ENCODE measurements at regions not wholly inside any gene's neighbourhood (a gene's known extent, or its start where the extent isn't known, plus 50 kb on each side); places are given as distances from the start of the nearest gene placed in this dataset.

- TF ChIP-seq ZBTB49 (CRISPR knock-in tag; IDR thresholded peaks at IDR 0.05; ENCODE audit: borderline replicate concordance) (no peak), CTCF (CRISPR knock-in tag; IDR thresholded peaks at IDR 0.05) (no peak), ATF2 (CRISPR knock-in tag; IDR thresholded peaks at IDR 0.05) (no peak), IRF2 (CRISPR knock-in tag; IDR thresholded peaks at IDR 0.05) (no peak), ZNF274 (CRISPR knock-in tag; IDR thresholded peaks at IDR 0.05) (no peak), HNF4G (IDR thresholded peaks at IDR 0.05; ENCODE audit: borderline replicate concordance, low read depth, low read length) (no peak), HNF4G (CRISPR knock-in tag; IDR thresholded peaks at IDR 0.05; ENCODE audit: borderline replicate concordance, low read depth) (no peak), NRL (CRISPR knock-in tag; IDR thresholded peaks at IDR 0.05; ENCODE audit: borderline replicate concordance) (no peak), MAFK (conservative IDR thresholded peaks at IDR 0.05 in 1 of 2, IDR thresholded peaks at IDR 0.05 in 1 of 2; ENCODE audit: low read length in 2 of 2) (no peak), KDM1A (CRISPR knock-in tag; IDR thresholded peaks at IDR 0.05) (no peak), EP300 (IDR thresholded peaks at IDR 0.05; ENCODE audit: low read depth in 2 of 2, low read length in 2 of 2) (no peak), EP300 (CRISPR knock-in tag; IDR thresholded peaks at IDR 0.05; ENCODE audit: borderline replicate concordance) (no peak), ZFP41 (CRISPR knock-in tag; IDR thresholded peaks at IDR 0.05; ENCODE audit: borderline replicate concordance) (no peak), ZNF841 (CRISPR knock-in tag; IDR thresholded peaks at IDR 0.05; ENCODE audit: borderline replicate concordance) (no peak), TBX2 (CRISPR knock-in tag; IDR thresholded peaks at IDR 0.05; ENCODE audit: borderline replicate concordance) (no peak)
These were observed 219.8 kb upstream of the BMPER start for GRCh38 chr7:33685503-33685902.

Data from HepG2 (cell line).